DOHH2 (cell line): ENCODE measurements at regions not wholly inside any gene's neighbourhood (a gene's known extent, or its start where the extent isn't known, plus 50 kb on each side); places are given as distances from the start of the nearest gene placed in this dataset.

ENCODE experiments used
- H3F3A ChIP-seq: fragments of 200-600 bp; sonication (generic), shearing (Covaris generic); 2 replicates; pipeline ENCODE4 v1.6.0; 2016; ENCODE audit warnings: antibody characterized with exemption, mild to moderate bottlenecking; ENCODE audit not compliant: control insufficient read depth, insufficient read depth
- H3K27ac ChIP-seq: fragments of 200-600 bp; sonication (generic); 2 replicates; pipeline ENCODE4 v1.5.1; 2014; ENCODE audit warnings: low read depth, mild to moderate bottlenecking, low read length, moderate library complexity
- H3K27me3 ChIP-seq: fragments of 200-600 bp; sonication (generic); 2 replicates; pipeline ENCODE4 v1.6.1; 2014; ENCODE audit warnings: mild to moderate bottlenecking, low read length, mixed read lengths; ENCODE audit not compliant: control insufficient read depth
- H3K36me3 ChIP-seq: fragments of 200-600 bp; sonication (generic); 2 replicates; pipeline ENCODE4 v1.6.1; 2014; ENCODE audit warnings: mild to moderate bottlenecking, low read length, moderate library complexity, mixed read lengths; ENCODE audit not compliant: control insufficient read depth
- H3K4me1 ChIP-seq: fragments of 200-600 bp; sonication (generic); 2 replicates; pipeline ENCODE4 v1.6.1; 2014; ENCODE audit warnings: mild to moderate bottlenecking, low read length, mixed read lengths; ENCODE audit not compliant: control insufficient read depth
- H3K4me2 ChIP-seq: fragments of 200-600 bp; sonication (generic); 2 replicates; pipeline ENCODE4 v1.6.0; 2014; ENCODE audit warnings: mild to moderate bottlenecking, low read length, moderate library complexity
- H3K4me3 ChIP-seq: fragments of 200-600 bp; sonication (generic); 2 replicates; pipeline ENCODE4 v1.5.1; 2014; ENCODE audit warnings: mild to moderate bottlenecking, low read length, mixed read lengths
- H3K79me2 ChIP-seq: fragments of 200-600 bp; sonication (generic); 2 replicates; pipeline ENCODE4 v1.6.1; 2014; ENCODE audit warnings: mild to moderate bottlenecking, low read length, mixed read lengths; ENCODE audit not compliant: control insufficient read depth
- H3K9me2 ChIP-seq: fragments of 200-600 bp; sonication (generic); replicated peaks from 2 replicates; pipeline ENCODE4 v1.6.1; 2014; ENCODE audit warnings: mild to moderate bottlenecking, low read length, mixed read lengths; ENCODE audit not compliant: control insufficient read depth
- H3K9me3 ChIP-seq: fragments of 200-600 bp; sonication (generic); 2 replicates; pipeline ENCODE4 v1.6.1; 2014; ENCODE audit warnings: antibody characterized with exemption, low read length, mixed read lengths; ENCODE audit not compliant: control insufficient read depth, insufficient read depth
- H4K20me1 ChIP-seq: fragments of 200-600 bp; sonication (generic); 2 replicates; pipeline ENCODE4 v1.6.0; 2014; ENCODE audit warnings: low read depth, mild to moderate bottlenecking, antibody characterized with exemption, low read length, moderate library complexity; ENCODE audit not compliant: control insufficient read depth, insufficient read depth
- EZH2phosphoT487 ChIP-seq: fragments of 200-600 bp; sonication (generic); IDR thresholded peaks from 2 replicates; pipeline ENCODE4 v1.6.1; 2017; ENCODE audit warnings: borderline replicate concordance, mild to moderate bottlenecking, antibody characterized with exemption, low read length, moderate library complexity, mixed read lengths
- TF ChIP-seq, protein P1 (sequence below): fragments of 200-600 bp; sonication (generic); IDR thresholded peaks from one replicate; pipeline ENCODE4 v1.5.1; 2014; ENCODE audit warnings: antibody characterized with exemption, mild to moderate bottlenecking, low read depth, low read length; ENCODE audit not compliant: poor library complexity, severe bottlenecking

DNA sequence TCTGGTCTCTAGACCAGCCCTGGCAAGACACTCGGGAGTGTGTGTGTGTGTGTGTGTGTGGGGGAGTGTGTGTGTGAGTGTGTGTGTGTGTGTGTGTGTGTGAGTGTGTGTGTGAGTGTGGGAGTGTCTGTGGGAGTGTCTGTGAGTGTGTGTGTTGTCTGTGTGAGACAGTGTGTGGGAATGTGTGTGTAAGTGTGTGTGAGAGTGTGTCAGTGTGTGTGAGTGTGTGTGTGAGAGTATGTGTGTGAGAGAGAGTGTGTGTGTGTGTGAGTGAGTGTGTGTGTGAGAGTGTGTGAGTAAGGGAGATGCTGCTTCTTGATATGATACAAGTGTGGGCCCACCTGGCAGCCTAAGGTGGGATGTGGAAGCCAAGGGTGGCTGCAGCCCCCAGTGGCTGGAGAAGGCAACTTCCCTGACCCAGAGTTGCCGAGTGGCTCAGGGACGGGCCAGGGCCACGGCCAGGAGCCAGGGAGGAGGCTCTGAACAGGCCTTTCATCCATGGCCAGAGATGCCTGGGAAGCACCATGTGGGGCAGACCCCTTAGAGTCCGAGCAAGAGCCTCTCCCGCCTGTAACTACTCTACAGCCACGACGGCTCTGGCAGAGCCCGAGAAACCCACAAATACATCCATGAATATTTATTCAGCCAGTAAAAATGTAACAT lies 159.3 kb upstream of the MYCN start:
- no peaks in the 10 kb centered on the region for H3K79me2 ChIP-seq
- no peaks in the 10 kb centered on the region for H3K4me1 ChIP-seq
- H3K36me3 ChIP-seq: no peaks in the 10 kb centered on the region
- H3K9me2 ChIP-seq: no peaks in the 10 kb centered on the region
- H3K4me2 ChIP-seq: no peak overlapping the region
- TF ChIP-seq, protein P1, sequence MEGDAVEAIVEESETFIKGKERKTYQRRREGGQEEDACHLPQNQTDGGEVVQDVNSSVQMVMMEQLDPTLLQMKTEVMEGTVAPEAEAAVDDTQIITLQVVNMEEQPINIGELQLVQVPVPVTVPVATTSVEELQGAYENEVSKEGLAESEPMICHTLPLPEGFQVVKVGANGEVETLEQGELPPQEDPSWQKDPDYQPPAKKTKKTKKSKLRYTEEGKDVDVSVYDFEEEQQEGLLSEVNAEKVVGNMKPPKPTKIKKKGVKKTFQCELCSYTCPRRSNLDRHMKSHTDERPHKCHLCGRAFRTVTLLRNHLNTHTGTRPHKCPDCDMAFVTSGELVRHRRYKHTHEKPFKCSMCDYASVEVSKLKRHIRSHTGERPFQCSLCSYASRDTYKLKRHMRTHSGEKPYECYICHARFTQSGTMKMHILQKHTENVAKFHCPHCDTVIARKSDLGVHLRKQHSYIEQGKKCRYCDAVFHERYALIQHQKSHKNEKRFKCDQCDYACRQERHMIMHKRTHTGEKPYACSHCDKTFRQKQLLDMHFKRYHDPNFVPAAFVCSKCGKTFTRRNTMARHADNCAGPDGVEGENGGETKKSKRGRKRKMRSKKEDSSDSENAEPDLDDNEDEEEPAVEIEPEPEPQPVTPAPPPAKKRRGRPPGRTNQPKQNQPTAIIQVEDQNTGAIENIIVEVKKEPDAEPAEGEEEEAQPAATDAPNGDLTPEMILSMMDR: no peak
- TF ChIP-seq EZH2phosphoT487: no peak
- H3K27ac ChIP-seq: no peak overlapping the region
- H3F3A ChIP-seq: no peaks in the 10 kb centered on the region
- no peaks in the 10 kb centered on the region for H4K20me1 ChIP-seq
- no peak overlapping the region for H3K4me3 ChIP-seq
- no peaks in the 10 kb centered on the region; the same call in 1 of the 2 replicates for H3K27me3 ChIP-seq
- H3K9me3 ChIP-seq: no peaks in the 10 kb centered on the region

DNA sequence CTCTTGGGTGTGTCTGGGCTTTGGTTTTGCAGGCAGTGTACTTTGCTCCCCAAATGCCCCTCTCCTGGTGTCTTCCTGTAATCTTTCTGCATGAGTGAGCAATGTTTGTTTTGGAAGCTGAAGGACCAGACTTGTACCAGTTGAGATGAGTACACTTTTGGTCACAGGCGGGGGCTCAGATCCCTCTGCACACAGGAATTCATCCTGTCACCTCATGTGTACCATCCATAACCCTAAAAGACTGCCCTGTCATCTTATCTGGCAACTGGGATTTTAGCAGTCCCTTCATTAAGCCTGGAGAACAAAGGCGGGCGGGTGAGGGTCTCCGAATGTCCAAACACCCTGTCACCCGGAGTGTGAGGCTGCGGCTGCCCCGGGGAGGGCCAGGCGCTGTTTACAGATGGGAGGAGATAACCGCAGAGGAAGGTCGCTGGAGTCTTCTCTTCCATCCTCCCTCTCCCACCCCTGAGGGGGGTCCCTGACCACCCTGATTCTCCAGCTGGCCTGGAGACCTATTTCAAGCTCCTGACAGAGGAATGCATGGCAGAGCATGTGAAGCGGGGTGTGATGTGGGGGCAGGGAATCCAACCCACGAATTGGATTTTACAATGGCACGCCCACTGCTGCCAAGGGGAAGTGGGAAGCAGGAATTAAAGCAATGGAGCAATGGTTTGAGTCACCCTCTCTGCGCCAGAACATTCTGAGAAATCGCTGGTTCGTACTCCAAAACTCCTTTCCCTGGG lies 158.2 kb upstream of the MYCN start:
- H3K4me3 ChIP-seq: no peak overlapping the region
- no peaks in the 10 kb centered on the region for H3K79me2 ChIP-seq
- no peaks in the 10 kb centered on the region for H3F3A ChIP-seq
- H3K36me3 ChIP-seq: no peaks in the 10 kb centered on the region
- no peak overlapping the region for H3K27ac ChIP-seq
- H3K4me2 ChIP-seq: no peak overlapping the region
- H3K9me3 ChIP-seq: no peaks in the 10 kb centered on the region
- TF ChIP-seq, protein P1: no peak
- TF ChIP-seq EZH2phosphoT487: no peak
- H3K9me2 ChIP-seq: no peaks in the 10 kb centered on the region
- no peaks in the 10 kb centered on the region for H4K20me1 ChIP-seq
- no peaks in the 10 kb centered on the region for H3K4me1 ChIP-seq
- H3K27me3 ChIP-seq: no peaks in the 10 kb centered on the region

DNA sequence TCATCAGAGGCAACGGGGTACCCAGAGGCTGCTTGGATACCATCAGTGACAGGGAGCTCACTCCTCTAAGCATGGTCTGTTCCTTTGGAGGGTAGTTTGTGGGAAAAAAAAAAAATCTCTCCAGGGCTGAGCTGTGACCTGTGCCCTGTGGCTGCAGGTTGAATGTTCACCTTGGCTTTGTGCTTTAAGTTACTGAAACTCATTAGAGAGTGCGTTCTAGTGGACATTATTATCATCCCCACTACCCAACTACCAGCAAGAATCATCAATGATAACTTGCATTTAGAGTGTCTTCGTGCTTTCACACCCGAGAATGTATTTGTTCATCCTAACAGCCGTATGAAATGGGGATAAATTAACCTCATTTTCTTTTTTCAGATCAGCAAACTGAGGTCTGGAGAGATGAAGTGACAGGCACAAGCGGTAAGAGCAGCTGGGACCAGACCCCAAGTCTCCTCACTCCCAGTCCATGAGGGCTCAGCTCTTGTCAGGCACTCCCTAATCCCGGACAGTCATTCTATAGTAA lies 157.5 kb upstream of the MYCN start:
- no peak overlapping the region for H3K4me3 ChIP-seq
- H3K27me3 ChIP-seq: no peaks in the 10 kb centered on the region
- H3K27ac ChIP-seq: no peak overlapping the region
- H3K9me3 ChIP-seq: no peaks in the 10 kb centered on the region
- H3K4me2 ChIP-seq: no peak overlapping the region
- no peaks in the 10 kb centered on the region for H3F3A ChIP-seq
- no peaks in the 10 kb centered on the region for H3K79me2 ChIP-seq
- no peaks in the 10 kb centered on the region for H3K9me2 ChIP-seq
- no peak for TF ChIP-seq EZH2phosphoT487
- TF ChIP-seq, protein P1: no peak
- H3K36me3 ChIP-seq: no peaks in the 10 kb centered on the region
- no peaks in the 10 kb centered on the region for H4K20me1 ChIP-seq
- H3K4me1 ChIP-seq: no peaks in the 10 kb centered on the region
